Peyer's patch (tissue), 4 donors: ENCODE measurements at regions not wholly inside any gene's neighbourhood (a gene's known extent, or its start where the extent isn't known, plus 50 kb on each side); places are given as distances from the start of the nearest gene placed in this dataset.

Source experiments
- DNase-seq, 3 donors: peaks; one replicate each; pipeline ENCODE4 v3.0.0-alpha.2; 2017 to 2019
- H3K27ac ChIP-seq, 4 donors: fragments of 200-600 bp; sonication (generic); one replicate each; pipeline ENCODE4 v1.5.1; 2016 to 2019
- H3K27me3 ChIP-seq, 2 donors: fragments of 200-600 bp; sonication (generic); one replicate each; pipeline ENCODE4 v1.5.1; 2019
- H3K36me3 ChIP-seq, 3 donors: fragments of 200-600 bp; sonication (generic); one replicate each; pipeline ENCODE4 v1.5.1; 2016 to 2019
- H3K4me1 ChIP-seq, 4 donors: fragments of 200-600 bp; sonication (generic); one replicate each; pipeline ENCODE4 v1.5.1; 2016 to 2019
- H3K4me3 ChIP-seq, 4 donors: fragments of 200-600 bp; sonication (generic); 1 replicate in 3 of 4; 2 replicates in 1 of 4; pipeline ENCODE4 v1.5.1; 2016 to 2019; ENCODE audit warnings: mild to moderate bottlenecking in 1 of 4
- H3K9me3 ChIP-seq, 4 donors: fragments of 200-600 bp; sonication (generic); one replicate each; pipeline ENCODE4 v1.5.1; 2016 to 2019; ENCODE audit warnings: mild to moderate bottlenecking in 1 of 4
- CTCF ChIP-seq, 6 experiments: fragments of 450-650 bp in 4 of 6; fragments of 200-600 bp in 2 of 6; sonication (generic) in 1 of 6; IDR thresholded peaks; one replicate each; pipeline ENCODE4 v1.5.1; 2017 to 2019; ENCODE audit warnings: antibody characterized with exemption in 6 of 6, mild to moderate bottlenecking in 3 of 6, moderate library complexity in 1 of 6
- POLR2A ChIP-seq, 2 donors: fragments of 450-650 bp; IDR thresholded peaks; one replicate each; pipeline ENCODE4 v1.5.1; 2017; ENCODE audit warnings: antibody characterized with exemption in 2 of 2, mild to moderate bottlenecking in 2 of 2, moderate library complexity in 2 of 2

GRCh38 chr6:129923530-129924250, 62.6 kb upstream of the TMEM244 start:
- Histone ChIP-seq H3K9me3 (no peaks in the 10 kb centered on the region), H3K27ac (no peak overlapping the region), H3K27me3 (no peaks in the 10 kb centered on the region), H3K4me3 (no peak overlapping the region), H3K36me3 (no peaks in the 10 kb centered on the region), H3K4me1 (no peaks in the 10 kb centered on the region)
- TF ChIP-seq CTCF (IDR thresholded peaks at IDR 0.05): no peak
- no peak for DNase-seq

GRCh38 chr6:129921169-129921817, 60.2 kb upstream of the TMEM244 start:
- Histone ChIP-seq H3K27ac (no peak overlapping the region), H3K4me3 (no peak overlapping the region), H3K4me1 (no peaks in the 10 kb centered on the region), H3K27me3 (no peaks in the 10 kb centered on the region), H3K36me3 (no peaks in the 10 kb centered on the region), H3K9me3 (no peaks in the 10 kb centered on the region)
- DNase-seq: no peak
- no peak for TF ChIP-seq POLR2A (IDR thresholded peaks at IDR 0.05)
- TF ChIP-seq CTCF (IDR thresholded peaks at IDR 0.05): no peak

GRCh38 chr6:129920103-129920798, 59.1 kb upstream of the TMEM244 start:
- DNase-seq: no peak
- Histone ChIP-seq H3K4me1 (no peaks in the 10 kb centered on the region), H3K27me3 (no peaks in the 10 kb centered on the region), H3K9me3 (no peaks in the 10 kb centered on the region), H3K4me3 (no peak overlapping the region), H3K36me3 (no peaks in the 10 kb centered on the region), H3K27ac (no peak overlapping the region)
- TF ChIP-seq CTCF (IDR thresholded peaks at IDR 0.05): no peak
- TF ChIP-seq POLR2A (IDR thresholded peaks at IDR 0.05): no peak

GRCh38 chr6:129911732-129912131, 50.6 kb upstream of the TMEM244 start:
- H3K4me3 ChIP-seq: no peak overlapping the region
- no peak for TF ChIP-seq POLR2A (IDR thresholded peaks at IDR 0.05)
- TF ChIP-seq CTCF (IDR thresholded peaks at IDR 0.05): no peak
- H3K27ac ChIP-seq: no peak overlapping the region
- H3K9me3 ChIP-seq: no peaks in the 10 kb centered on the region
- no peaks in the 10 kb centered on the region for H3K27me3 ChIP-seq
- no peaks in the 10 kb centered on the region for H3K36me3 ChIP-seq
- no peaks in the 10 kb centered on the region for H3K4me1 ChIP-seq
- no peak for DNase-seq
